Colonic mucosa (tissue), 4 donors: ENCODE measurements at regions not wholly inside any gene's neighbourhood (a gene's known extent, or its start where the extent isn't known, plus 50 kb on each side); places are given as distances from the start of the nearest gene placed in this dataset.

Source experiments
- DNase-seq: peaks from one replicate; pipeline ENCODE4 v3.0.0-alpha.2; 2020
- H3K27ac ChIP-seq: fragments of 200-600 bp; one replicate; pipeline ENCODE4 v1.8.0; 2021
- H3K27me3 ChIP-seq: fragments of 200-600 bp; one replicate; pipeline ENCODE4 v1.8.0; 2021
- H3K36me3 ChIP-seq: fragments of 200-600 bp; one replicate; pipeline ENCODE4 v1.8.0; 2021
- H3K4me1 ChIP-seq: fragments of 200-600 bp; one replicate; pipeline ENCODE4 v1.8.0; 2021; ENCODE audit warnings: mild to moderate bottlenecking
- H3K4me3 ChIP-seq: fragments of 200-600 bp; one replicate; pipeline ENCODE4 v1.8.0; 2021
- H3K9ac ChIP-seq, 2 donors: one replicate each; pipeline ENCODE4 v1.7.0; 2013; ENCODE audit warnings: control low read depth in 2 of 2, low read depth in 2 of 2, low read length in 2 of 2
- H3K9me3 ChIP-seq: fragments of 200-600 bp; one replicate; pipeline ENCODE4 v1.8.0; 2021
- intact Hi-C: fragments of 100-400 bp; cut with DNase I; formaldehyde crosslinking; loops from one replicate; pipeline ENCODE4 v1.14.1; 2022
- TF ChIP-seq, protein P1 (sequence below): fragments of 200-600 bp; IDR thresholded peaks from one replicate; pipeline ENCODE4 v1.8.0; 2022; ENCODE audit warnings: antibody characterized with exemption, mild to moderate bottlenecking
- donor health status: healthy.
- donor health status: DM: no; HTN: no; CAD: no.
- donor health status: DM: no; HTN: no; CAD: no.

GRCh38 chr3:178233371-178234071 is 302.7 kb upstream of the KCNMB2 start:
- Histone ChIP-seq H3K36me3 (no peaks in the 10 kb centered on the region), H3K9me3 (no peaks in the 10 kb centered on the region), H3K4me1 (no peaks in the 10 kb centered on the region), H3K4me3 (no peak overlapping the region), H3K27me3 (no peaks in the 10 kb centered on the region), H3K27ac (no peak overlapping the region), H3K9ac (no peak overlapping the region)
- no peak for DNase-seq
- intact Hi-C loops, result no loop called here
- TF ChIP-seq, protein P1, sequence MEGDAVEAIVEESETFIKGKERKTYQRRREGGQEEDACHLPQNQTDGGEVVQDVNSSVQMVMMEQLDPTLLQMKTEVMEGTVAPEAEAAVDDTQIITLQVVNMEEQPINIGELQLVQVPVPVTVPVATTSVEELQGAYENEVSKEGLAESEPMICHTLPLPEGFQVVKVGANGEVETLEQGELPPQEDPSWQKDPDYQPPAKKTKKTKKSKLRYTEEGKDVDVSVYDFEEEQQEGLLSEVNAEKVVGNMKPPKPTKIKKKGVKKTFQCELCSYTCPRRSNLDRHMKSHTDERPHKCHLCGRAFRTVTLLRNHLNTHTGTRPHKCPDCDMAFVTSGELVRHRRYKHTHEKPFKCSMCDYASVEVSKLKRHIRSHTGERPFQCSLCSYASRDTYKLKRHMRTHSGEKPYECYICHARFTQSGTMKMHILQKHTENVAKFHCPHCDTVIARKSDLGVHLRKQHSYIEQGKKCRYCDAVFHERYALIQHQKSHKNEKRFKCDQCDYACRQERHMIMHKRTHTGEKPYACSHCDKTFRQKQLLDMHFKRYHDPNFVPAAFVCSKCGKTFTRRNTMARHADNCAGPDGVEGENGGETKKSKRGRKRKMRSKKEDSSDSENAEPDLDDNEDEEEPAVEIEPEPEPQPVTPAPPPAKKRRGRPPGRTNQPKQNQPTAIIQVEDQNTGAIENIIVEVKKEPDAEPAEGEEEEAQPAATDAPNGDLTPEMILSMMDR, result no peak

DNA sequence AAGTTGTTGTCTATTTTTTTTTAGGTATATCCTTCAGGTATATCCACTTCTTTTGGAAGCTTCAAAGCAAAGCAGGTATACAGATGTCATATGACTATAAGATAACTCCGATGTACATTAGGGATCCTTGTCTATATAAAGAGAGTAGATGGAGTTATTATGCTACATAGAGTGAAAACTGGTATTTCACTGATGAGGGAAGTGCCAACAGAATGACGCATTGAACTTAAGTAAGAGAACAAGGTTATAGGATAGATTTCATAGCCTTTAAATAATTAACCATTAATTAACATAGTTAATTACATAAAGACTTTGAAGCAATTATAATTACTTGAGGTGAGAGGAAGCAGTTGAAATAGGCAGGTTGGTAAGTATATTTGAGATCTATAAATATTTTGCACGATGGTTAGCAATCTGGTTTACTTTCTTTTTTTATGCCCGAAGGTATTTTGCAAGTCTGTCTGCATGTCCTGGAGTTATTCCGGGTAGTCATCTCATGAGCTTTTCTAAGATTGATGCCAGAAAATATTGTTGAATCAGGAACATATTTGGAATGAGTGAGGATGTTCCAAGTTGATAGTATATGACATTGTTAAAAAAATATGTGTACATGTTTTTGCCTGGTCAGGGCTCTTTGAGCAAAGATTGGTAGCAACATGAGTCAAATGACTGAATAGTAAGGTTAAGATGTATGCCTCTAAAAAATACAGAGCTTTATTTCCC is 299.5 kb upstream of the KCNMB2 start:
- Histone ChIP-seq H3K4me1 (no peaks in the 10 kb centered on the region), H3K27me3 (no peaks in the 10 kb centered on the region), H3K4me3 (no peak overlapping the region), H3K36me3 (no peaks in the 10 kb centered on the region), H3K9ac (no peak overlapping the region), H3K27ac (no peak overlapping the region), H3K9me3 (no peaks in the 10 kb centered on the region)
- TF ChIP-seq, protein P1, result no peak
- intact Hi-C loops, result no loop called here
- DNase-seq, result no peak

DNA sequence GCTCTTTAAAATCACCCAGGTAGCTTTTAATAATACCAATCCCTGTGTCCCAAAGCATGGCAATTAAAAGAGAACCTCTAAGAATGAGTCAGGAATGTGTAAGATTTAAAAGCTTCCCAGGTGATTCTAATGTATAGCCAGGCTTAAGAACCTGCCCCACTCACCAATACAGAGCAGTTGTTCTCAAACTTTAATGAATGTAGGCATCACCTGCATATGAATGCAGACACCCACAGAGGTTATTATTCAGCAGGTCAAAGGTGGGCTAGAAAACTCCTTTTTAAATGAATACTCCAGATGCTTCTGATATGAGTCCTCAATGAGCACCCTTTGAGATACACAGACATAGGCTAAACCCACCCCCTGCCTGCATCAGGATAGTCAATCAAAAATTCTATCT is 298.1 kb upstream of the KCNMB2 start:
- no peak overlapping the region for H3K4me3 ChIP-seq
- H3K27ac ChIP-seq, result no peak overlapping the region
- no peaks in the 10 kb centered on the region for H3K9me3 ChIP-seq
- intact Hi-C loops, result no loop called here
- no peaks in the 10 kb centered on the region for H3K36me3 ChIP-seq
- no peak overlapping the region for H3K9ac ChIP-seq
- DNase-seq, result no peak
- no peaks in the 10 kb centered on the region for H3K27me3 ChIP-seq
- TF ChIP-seq, protein P1, result no peak
- no peaks in the 10 kb centered on the region for H3K4me1 ChIP-seq

DNA sequence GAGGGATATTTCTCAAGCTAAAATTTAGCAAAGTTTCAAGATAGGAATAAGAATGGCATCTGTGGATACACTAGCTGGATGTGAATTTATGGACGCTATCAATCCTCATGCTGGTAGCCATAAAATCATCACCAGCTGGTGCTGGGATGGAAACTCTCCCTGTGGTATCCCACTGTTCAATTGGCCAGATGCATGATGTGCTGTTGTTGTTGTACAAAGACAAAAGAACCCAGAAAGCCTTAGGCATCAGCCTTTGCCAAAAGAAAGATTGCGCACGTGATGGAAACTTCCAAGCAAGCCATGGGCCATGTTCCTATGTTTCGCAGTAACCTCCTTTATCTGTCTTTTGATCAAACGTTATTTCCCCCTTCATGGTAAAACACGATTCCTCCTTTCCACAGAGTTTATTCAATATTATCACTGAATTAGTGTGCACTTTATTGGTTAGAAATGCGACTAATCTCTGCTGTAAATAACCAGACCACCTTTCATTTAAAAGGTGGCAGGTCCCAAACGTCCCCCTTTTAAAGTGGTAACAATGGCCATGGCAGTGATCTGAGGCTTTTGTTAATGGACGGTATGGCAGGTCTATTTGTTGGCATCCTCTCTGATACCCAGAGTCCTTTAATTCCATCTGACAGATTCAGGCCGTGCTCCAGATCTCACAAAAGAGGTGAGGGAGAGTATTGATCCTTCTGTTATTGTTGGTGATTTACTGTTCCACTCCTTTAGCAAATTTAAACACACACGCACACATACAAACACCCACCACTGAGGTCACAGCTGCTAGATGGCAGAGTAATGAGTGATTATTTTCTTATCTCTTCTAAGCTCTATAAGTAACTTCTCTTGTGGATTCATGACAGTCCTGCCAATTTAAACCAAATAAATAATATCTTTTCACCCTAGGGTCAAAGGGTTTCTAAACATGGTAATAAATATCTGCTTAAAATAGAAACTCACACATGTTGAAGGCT is 291.2 kb upstream of the KCNMB2 start:
- no peaks in the 10 kb centered on the region for H3K9me3 ChIP-seq
- TF ChIP-seq, protein P1, result no peak
- no peak overlapping the region for H3K27ac ChIP-seq
- intact Hi-C loops, result no loop called here
- no peak overlapping the region for H3K9ac ChIP-seq
- H3K4me1 ChIP-seq, result no peaks in the 10 kb centered on the region
- no peaks in the 10 kb centered on the region for H3K36me3 ChIP-seq
- no peak for DNase-seq
- no peaks in the 10 kb centered on the region for H3K27me3 ChIP-seq
- no peak overlapping the region for H3K4me3 ChIP-seq

- H3K4me1 ChIP-seq, result no peaks in the 10 kb centered on the region
- intact Hi-C loops, result no loop called here
- no peak overlapping the region for H3K4me3 ChIP-seq
- DNase-seq, result no peak
- no peak overlapping the region for H3K27ac ChIP-seq
- no peaks in the 10 kb centered on the region for H3K9me3 ChIP-seq
- TF ChIP-seq, protein P1, result no peak
- H3K36me3 ChIP-seq, result no peaks in the 10 kb centered on the region
- H3K27me3 ChIP-seq, result no peaks in the 10 kb centered on the region
- H3K9ac ChIP-seq, result no peak overlapping the region
Observed at GRCh38 chr3:178246004-178246403, 290.2 kb upstream of the KCNMB2 start.
